Rectal smooth muscle tissue (tissue), 1 donor: ENCODE measurements at regions not wholly inside any gene's neighbourhood (a gene's known extent, or its start where the extent isn't known, plus 50 kb on each side); places are given as distances from the start of the nearest gene placed in this dataset.

Source experiments
- H3K27ac ChIP-seq: one replicate; pipeline ENCODE4 v1.7.0; 2013; ENCODE audit warnings: low read depth, low read length, inconsistent platforms
- H3K27me3 ChIP-seq: one replicate; pipeline ENCODE4 v1.7.0; 2013; ENCODE audit warnings: low read length; ENCODE audit not compliant: control insufficient read depth, insufficient read depth
- H3K36me3 ChIP-seq: one replicate; pipeline ENCODE4 v1.7.0; 2013; ENCODE audit warnings: low read length; ENCODE audit not compliant: control insufficient read depth, insufficient read depth
- H3K4me1 ChIP-seq: one replicate; pipeline ENCODE4 v1.7.0; 2013; ENCODE audit warnings: low read length; ENCODE audit not compliant: control insufficient read depth, insufficient read depth
- H3K4me3 ChIP-seq: one replicate; pipeline ENCODE4 v1.7.0; 2013; ENCODE audit warnings: low read length
- H3K9ac ChIP-seq: one replicate; pipeline ENCODE4 v1.7.0; 2013; ENCODE audit warnings: low read length

DNA sequence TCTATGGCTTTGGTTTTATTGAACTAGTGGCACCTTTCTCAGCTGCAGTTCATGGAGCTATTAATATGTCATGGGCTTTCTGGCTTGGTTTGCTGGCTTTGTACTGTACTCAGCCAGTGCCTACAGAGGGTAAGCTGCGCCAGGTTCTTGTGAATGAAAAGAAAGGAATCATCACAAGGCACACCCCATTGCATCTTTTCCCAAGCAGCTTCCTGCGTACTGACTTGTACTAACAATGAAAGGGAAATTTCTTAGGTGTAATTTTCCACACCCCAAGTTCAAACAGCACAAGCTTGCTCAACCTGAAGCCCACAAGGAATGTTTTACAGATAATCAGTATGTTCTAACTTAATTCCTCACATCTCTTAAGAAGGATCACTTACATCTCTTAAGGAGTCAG lies 78.0 kb upstream of the TNFSF18 start:
- no peaks in the 10 kb centered on the region for H3K36me3 ChIP-seq
- H3K9ac ChIP-seq, result no peak overlapping the region
- H3K27me3 ChIP-seq, result no peaks in the 10 kb centered on the region
- no peak overlapping the region for H3K4me3 ChIP-seq
- no peaks in the 10 kb centered on the region for H3K4me1 ChIP-seq
- H3K27ac ChIP-seq, result no peak overlapping the region

DNA sequence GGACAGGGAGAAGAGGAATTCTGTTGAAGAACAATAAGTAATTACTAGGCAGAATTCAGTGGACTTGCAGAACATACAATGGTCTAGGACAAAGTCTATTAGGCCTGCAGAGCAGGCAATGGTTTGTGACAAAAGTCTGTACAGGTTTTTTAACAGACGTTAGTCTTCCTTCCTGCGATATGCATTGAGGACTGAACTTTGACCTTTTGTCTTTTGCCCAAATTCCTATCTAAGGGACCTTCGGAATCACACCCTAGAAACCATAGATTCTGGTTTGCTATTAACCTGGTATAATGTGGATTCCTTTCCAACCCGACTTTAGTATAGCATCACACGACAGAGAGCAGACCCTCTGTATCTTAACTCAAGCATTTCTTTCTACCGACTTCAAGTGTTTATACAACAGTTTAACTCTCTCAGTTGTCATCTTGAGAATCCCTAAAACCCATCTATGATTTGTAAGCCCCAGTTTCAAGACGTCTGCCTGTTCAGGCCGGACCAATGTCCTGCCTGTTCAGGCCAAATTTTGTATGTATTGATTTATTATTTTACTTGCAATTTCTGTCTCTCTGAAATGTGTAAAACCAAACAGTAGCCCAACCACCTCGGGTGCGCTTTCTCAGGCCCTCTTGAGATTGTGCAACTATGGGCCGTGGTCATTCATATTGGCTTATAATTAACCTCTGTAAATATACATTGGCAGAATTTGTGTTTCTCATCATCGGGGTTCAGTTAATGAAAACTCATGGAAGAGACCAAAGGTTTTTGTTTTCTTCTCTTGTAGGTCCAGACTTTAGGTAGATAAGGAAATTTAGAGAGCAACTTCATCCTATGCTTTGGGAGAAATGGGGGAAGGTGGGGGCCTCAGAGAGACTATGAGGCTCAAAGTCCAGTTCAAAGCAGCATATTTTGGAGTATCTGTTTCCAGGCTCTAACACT lies 76.9 kb upstream of the TNFSF18 start:
- Histone ChIP-seq H3K27me3 (no peaks in the 10 kb centered on the region), H3K27ac (no peak overlapping the region), H3K4me1 (peaks cover 1% of the 10 kb centered on the region), H3K9ac (no peak overlapping the region), H3K36me3 (no peaks in the 10 kb centered on the region), H3K4me3 (no peak overlapping the region)

DNA sequence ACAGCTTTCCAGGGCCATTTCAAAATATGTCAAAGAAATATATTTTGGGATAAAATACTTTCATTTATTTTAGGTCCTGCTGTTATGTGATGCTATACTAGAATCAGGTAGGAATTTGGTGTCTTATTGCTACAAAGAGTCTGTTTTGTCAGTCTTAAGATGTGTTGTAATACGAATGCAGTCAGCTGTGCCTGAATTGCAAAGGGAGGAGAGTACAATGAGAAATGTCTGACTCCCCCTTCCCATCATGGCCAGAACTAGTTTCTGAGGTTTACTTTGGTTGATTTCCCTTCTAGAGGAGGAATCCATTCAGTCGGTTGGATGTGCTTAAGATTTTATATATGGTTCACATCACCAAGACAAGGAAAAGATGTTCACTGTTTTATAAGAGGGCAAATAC lies 75.7 kb upstream of the TNFSF18 start:
- H3K36me3 ChIP-seq, result no peaks in the 10 kb centered on the region
- H3K4me1 ChIP-seq, result peaks cover 6% of the 10 kb centered on the region
- no peak overlapping the region for H3K9ac ChIP-seq
- no peak overlapping the region for H3K4me3 ChIP-seq
- no peak overlapping the region for H3K27ac ChIP-seq
- H3K27me3 ChIP-seq, result no peaks in the 10 kb centered on the region

DNA sequence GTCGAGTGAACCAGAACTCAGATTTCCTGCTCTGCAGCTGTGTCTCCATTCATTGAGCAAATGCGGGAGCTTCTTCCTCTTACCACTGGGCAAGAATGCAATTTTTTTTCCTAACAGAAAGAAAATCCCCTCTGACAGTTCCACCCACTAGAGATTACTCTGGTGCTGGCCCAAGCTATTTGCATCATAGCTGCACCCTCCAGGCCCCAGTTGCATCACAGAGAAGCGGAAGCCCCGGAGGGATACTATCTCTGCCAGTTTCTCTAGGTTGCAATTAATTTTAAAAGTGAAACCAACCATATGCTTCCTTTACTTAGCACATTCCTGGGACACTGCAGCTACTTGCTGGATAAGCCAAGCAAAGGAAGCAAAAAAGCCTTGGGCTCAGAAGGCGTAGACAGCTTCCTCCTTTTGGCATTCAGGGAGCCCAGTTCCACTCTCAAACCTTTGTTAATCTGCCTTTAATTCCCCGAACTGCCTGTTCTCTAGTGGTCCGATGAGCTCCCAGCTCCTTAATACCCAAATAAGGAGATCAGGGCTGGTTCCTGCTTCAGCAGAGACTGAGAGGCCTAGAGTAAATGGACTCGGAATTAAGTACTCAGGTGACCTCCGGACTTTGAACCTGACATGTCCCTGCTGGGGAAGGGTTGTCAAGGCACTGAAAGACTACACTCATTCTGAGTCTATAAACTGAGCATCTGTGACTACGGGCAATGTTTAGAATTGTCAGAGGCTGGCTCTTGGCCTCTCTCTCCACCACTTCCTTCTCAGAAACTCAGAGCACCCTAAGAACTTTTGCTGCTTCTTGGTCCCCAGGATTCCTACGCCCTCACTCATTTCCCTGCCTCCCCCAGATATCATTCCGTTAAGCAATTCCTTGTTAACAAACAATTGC lies 72.5 kb upstream of the TNFSF18 start:
- peak overlapping the region; percentile 82 for H3K27ac ChIP-seq
- no peak overlapping the region for H3K9ac ChIP-seq
- H3K4me1 ChIP-seq, result peaks cover 6% of the 10 kb centered on the region
- peak overlapping the region; percentile 59 for H3K4me3 ChIP-seq
- no peaks in the 10 kb centered on the region for H3K36me3 ChIP-seq
- no peaks in the 10 kb centered on the region for H3K27me3 ChIP-seq

DNA sequence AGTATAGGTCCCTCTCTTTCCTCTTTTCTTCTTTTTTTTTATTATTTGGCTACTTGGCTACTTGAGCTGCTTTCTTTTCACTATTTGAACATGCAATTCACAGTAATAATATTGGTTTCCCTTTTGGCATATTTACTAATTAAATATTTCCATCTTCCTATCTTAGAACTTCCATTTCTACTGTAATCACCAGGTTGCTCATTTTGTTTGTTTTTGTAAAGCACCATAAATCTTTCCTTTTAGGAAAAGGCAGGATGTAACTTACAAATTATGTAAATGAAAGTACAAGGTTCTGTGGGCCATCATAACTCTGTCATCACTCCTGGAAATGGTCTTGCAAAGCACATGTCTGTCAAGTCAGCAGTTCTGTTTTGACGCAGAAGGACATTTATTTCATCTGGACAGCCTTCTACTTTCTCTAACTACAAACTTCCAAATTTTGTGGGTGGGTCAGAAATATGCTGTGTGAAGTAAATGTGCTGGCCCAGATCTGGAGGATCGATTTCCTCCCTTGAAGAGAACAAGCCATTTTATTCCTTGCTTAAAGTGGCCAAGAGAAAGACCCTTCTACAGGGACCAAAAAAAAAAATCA lies 71.7 kb upstream of the TNFSF18 start:
- Histone ChIP-seq H3K27ac (peak overlapping the region; percentile 82), H3K9ac (no peak overlapping the region), H3K27me3 (no peaks in the 10 kb centered on the region), H3K4me3 (peak overlapping the region; percentile 59), H3K36me3 (no peaks in the 10 kb centered on the region), H3K4me1 (peaks cover 6% of the 10 kb centered on the region)

DNA sequence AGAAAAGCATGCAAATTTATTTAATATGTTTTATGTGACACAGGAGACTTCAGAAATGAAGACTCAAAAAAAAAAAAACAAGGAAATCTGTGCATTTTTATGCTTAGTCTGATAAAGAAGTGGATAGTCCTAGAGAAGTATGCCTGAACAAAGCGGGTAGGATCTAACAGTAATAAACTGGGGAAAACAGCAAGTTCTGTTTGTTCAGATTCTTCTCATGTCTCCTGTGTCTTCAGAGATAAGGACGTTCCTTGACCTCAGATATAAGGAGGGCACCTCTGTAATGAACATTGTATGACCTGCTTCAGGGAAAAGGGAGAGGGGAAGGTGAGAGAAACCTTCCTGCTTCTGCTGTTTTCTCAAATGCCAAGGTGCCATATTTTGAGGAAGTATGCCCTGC lies 67.7 kb upstream of the TNFSF18 start:
- no peaks in the 10 kb centered on the region for H3K36me3 ChIP-seq
- H3K4me3 ChIP-seq, result no peak overlapping the region
- no peaks in the 10 kb centered on the region for H3K27me3 ChIP-seq
- H3K4me1 ChIP-seq, result peaks cover 6% of the 10 kb centered on the region
- H3K9ac ChIP-seq, result no peak overlapping the region
- no peak overlapping the region for H3K27ac ChIP-seq

DNA sequence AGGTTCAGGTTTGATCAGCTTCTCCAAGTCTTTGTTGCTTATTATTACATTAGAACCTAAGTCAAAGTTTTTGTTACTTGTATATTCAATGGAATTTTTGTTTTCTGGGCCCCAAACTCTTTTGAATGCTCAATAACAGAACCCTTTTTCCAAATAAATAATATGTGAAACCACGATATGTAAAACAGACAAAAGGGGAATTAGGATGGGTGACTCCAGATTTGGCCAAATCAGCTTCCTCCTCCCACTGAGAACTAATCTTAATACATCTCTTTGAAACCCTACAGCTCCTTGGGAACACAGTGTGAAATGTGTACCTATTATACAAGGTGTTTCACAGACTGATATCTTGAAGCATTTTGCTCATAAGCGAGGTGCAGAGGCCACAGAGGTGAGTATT lies 67.0 kb upstream of the TNFSF18 start:
- Histone ChIP-seq H3K9ac (no peak overlapping the region), H3K4me3 (no peak overlapping the region), H3K27me3 (no peaks in the 10 kb centered on the region), H3K36me3 (no peaks in the 10 kb centered on the region), H3K27ac (no peak overlapping the region), H3K4me1 (peaks cover 6% of the 10 kb centered on the region)

DNA sequence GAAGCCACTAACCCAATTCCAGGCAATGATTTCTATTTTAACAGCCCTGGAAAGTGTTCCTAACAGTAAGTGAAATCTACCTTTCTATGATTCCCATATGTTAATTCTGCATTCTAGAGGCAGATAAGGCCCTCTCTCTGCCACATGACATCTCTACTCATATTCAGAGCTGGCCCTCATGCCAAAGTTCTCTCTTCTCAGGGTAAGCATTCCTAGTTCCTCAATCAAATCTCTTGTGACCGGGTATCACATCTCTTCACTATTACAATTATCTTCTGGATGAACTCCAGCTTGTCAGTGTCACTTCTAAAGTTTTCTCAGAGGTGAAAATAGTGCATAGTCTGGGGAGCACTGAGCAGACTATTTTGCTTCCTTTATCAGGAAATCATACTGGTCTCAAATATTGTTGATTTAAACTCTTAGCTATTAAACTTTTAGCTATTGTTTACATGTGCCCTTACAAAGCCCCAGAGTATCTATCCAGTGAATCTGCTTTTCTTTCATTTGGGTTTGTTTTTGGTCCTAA lies 66.4 kb upstream of the TNFSF18 start:
- H3K36me3 ChIP-seq, result no peaks in the 10 kb centered on the region
- H3K4me3 ChIP-seq, result no peak overlapping the region
- H3K27me3 ChIP-seq, result no peaks in the 10 kb centered on the region
- H3K9ac ChIP-seq, result no peak overlapping the region
- H3K4me1 ChIP-seq, result peaks cover under 1% of the 10 kb centered on the region
- no peak overlapping the region for H3K27ac ChIP-seq

DNA sequence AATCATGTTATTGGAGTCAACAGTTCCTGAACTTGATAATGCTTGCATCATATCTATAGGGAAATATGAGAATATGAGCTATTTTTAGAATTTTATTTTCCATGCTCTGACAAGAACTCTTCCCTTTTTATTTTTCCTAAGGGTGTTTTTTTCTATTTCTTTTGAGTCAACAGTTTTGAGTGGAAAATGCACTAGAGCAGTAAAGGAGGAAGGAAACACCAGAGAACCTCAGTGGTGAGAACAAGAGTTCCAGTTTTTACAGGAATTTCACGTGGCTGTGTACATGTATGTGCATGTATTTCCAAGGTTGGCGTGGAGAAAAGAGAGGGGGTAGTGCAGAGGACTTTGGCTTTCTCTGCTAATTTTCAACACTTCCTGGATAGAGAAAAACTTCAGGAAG lies 63.6 kb upstream of the TNFSF18 start:
- no peak overlapping the region for H3K27ac ChIP-seq
- no peak overlapping the region for H3K9ac ChIP-seq
- no peaks in the 10 kb centered on the region for H3K36me3 ChIP-seq
- no peak overlapping the region for H3K4me3 ChIP-seq
- no peaks in the 10 kb centered on the region for H3K4me1 ChIP-seq
- H3K27me3 ChIP-seq, result no peaks in the 10 kb centered on the region

DNA sequence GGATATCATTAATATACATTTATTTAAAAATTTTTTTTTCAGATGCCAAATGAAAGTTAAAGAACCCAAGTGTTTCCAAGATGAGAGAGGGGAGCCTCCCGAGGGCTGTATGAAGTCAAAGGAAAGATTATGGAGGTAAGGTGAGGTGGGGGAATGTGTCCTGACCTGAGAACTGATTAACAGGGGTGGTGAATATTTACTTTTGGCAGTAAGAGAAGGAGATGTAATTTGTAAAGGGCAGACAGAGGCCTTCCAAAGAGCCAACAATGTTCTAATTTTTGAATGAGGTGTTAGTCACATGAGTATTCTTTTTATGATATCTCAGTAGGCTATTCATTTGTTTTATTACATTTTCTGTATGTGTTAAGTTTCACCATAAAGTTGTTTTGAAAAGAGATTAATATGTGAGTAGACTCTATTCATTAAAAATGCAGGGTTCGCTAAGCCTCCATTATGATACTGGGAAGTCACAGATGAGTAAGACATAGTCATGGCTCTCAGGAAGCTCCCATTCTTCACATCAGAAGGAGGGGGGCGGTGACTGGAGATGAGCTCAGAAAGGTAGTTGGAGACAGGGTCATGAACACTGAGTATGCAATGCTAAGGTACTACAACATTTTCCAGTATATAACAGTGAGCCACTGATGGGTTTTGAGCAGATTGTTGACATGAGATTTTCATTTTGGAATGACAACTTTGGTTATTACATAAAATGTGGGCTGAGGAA lies 62.4 kb upstream of the TNFSF18 start:
- no peak overlapping the region for H3K27ac ChIP-seq
- no peaks in the 10 kb centered on the region for H3K36me3 ChIP-seq
- H3K9ac ChIP-seq, result no peak overlapping the region
- H3K4me1 ChIP-seq, result no peaks in the 10 kb centered on the region
- no peak overlapping the region for H3K4me3 ChIP-seq
- H3K27me3 ChIP-seq, result no peaks in the 10 kb centered on the region

DNA sequence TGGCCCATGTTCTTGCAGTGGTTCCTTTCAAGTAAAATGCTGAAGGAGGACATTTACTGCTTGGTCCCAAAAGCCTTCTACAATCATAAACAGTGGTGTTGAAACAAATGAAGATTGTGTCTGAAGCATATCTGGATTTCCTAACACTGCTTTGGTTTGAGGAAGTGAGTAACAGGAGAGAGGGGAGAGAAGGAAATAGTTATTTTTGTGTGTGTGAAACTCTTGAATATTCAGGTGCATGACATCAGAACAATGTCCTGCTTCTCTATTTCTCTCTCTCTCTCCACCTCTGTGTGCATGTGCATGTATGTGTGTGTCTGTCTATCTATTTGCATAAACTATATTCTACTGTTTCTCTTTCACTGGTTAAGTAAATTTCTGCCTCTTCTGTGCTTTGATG lies 61.4 kb upstream of the TNFSF18 start:
- no peak overlapping the region for H3K9ac ChIP-seq
- H3K4me3 ChIP-seq, result no peak overlapping the region
- no peaks in the 10 kb centered on the region for H3K27me3 ChIP-seq
- H3K4me1 ChIP-seq, result no peaks in the 10 kb centered on the region
- H3K27ac ChIP-seq, result no peak overlapping the region
- no peaks in the 10 kb centered on the region for H3K36me3 ChIP-seq

DNA sequence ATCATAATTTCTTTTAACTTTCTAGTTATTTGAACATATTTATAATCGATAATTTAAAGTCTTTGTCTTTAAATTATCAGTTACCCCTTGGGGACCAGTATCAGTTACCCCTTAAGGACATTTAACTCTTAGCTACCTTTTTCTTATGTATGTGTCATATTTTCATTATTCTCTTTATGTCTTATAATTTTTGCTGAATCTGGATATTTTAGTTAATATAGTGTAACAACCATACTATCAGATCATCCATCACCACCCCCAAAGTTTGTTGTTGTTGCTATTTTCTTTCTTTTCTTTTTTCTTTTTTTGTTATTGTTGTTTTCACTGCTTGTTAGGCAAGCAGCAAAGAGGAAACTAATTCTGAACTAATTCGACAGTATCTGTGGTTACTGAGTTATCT lies 57.0 kb upstream of the TNFSF18 start:
- no peak overlapping the region for H3K4me3 ChIP-seq
- no peaks in the 10 kb centered on the region for H3K36me3 ChIP-seq
- no peaks in the 10 kb centered on the region for H3K27me3 ChIP-seq
- H3K27ac ChIP-seq, result no peak overlapping the region
- H3K4me1 ChIP-seq, result no peaks in the 10 kb centered on the region
- no peak overlapping the region for H3K9ac ChIP-seq
